ENCODE measurements at regions not wholly inside any gene's neighbourhood (a gene's known extent, or its start where the extent isn't known, plus 50 kb on each side); places are given as distances from the start of the nearest gene placed in this dataset.

GRCh38 chr5:8399471-8399870, 530.5 kb downstream of the MTRR start:
- TF ChIP-seq, protein P1, sequence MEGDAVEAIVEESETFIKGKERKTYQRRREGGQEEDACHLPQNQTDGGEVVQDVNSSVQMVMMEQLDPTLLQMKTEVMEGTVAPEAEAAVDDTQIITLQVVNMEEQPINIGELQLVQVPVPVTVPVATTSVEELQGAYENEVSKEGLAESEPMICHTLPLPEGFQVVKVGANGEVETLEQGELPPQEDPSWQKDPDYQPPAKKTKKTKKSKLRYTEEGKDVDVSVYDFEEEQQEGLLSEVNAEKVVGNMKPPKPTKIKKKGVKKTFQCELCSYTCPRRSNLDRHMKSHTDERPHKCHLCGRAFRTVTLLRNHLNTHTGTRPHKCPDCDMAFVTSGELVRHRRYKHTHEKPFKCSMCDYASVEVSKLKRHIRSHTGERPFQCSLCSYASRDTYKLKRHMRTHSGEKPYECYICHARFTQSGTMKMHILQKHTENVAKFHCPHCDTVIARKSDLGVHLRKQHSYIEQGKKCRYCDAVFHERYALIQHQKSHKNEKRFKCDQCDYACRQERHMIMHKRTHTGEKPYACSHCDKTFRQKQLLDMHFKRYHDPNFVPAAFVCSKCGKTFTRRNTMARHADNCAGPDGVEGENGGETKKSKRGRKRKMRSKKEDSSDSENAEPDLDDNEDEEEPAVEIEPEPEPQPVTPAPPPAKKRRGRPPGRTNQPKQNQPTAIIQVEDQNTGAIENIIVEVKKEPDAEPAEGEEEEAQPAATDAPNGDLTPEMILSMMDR (optimal IDR thresholded peaks at IDR 0.05 in 1 of 3, IDR thresholded peaks at IDR 0.05 in 1 of 3, conservative IDR thresholded peaks at IDR 0.05 in 1 of 3; ENCODE audit: extremely low read depth in 1 of 3, insufficient read depth in 2 of 3, low read length in 3 of 3): no peak
- no peak for TF ChIP-seq EZH2 (IDR thresholded peaks at IDR 0.05; ENCODE audit: low read length)

Data from keratinocyte (primary cell).